PFSK-1 (cell line): ENCODE measurements at regions not wholly inside any gene's neighbourhood (a gene's known extent, or its start where the extent isn't known, plus 50 kb on each side); places are given as distances from the start of the nearest gene placed in this dataset.

Experiments used
- POLR2AphosphoS5 ChIP-seq: IDR thresholded peaks from 2 replicates; pipeline ENCODE4 v1.6.1; 2012; ENCODE audit warnings: low read depth, mild to moderate bottlenecking, control low read depth, low read length, moderate library complexity
- REST ChIP-seq, 2 experiments: IDR thresholded peaks; 2 replicates each; pipeline versions ENCODE4 v1.6.1 to v1.8.0; 2011 to 2012; ENCODE audit warnings: low read depth in 2 of 2, low read length in 2 of 2, control low read depth in 1 of 2, inconsistent platforms in 1 of 2, mild to moderate bottlenecking in 1 of 2, moderate library complexity in 1 of 2; ENCODE audit not compliant: insufficient read depth in 1 of 2
- SIN3A ChIP-seq: IDR thresholded peaks from 2 replicates; pipeline ENCODE4 v1.6.1; 2012; ENCODE audit warnings: mild to moderate bottlenecking, low read length, moderate library complexity, borderline replicate concordance; ENCODE audit not compliant: insufficient read depth

GRCh38 chr5:174231956-174232487 is 186.5 kb downstream of the NSG2 start:
- no peak for TF ChIP-seq POLR2AphosphoS5
- TF ChIP-seq SIN3A, result 0 out of 2 replicates have a peak, but pooled peaks have one; percentile 24
- peak in 1 of 2 experiments; percentile 75; a peak in 1 of 4 replicates for TF ChIP-seq REST (IDR thresholded peaks at IDR 0.05; ENCODE audit: insufficient read depth in 1 of 2, low read depth in 2 of 2, low read length in 2 of 2)
